ENCODE measurements at regions not wholly inside any gene's neighbourhood (a gene's known extent, or its start where the extent isn't known, plus 50 kb on each side); places are given as distances from the start of the nearest gene placed in this dataset.

- peaks cover 7% of the 10 kb centered on the region for H3K4me1 ChIP-seq
- WGBS, 2 donors: 60 to 64% methylated on average over 8 of the region's 8 CpGs
- H3K27me3 ChIP-seq: no peaks in the 10 kb centered on the region
- DNase-seq (no peak), ATAC-seq (no peak)
- TF ChIP-seq POLR2A (IDR thresholded peaks at IDR 0.05): no peak
- TF ChIP-seq CTCF (IDR thresholded peaks at IDR 0.05): peak in 1 of 7 experiments; percentile 3
- no peak overlapping the region for H3K4me3 ChIP-seq
- no peaks in the 10 kb centered on the region for H3K9me3 ChIP-seq
- no peaks in the 10 kb centered on the region for H3K36me3 ChIP-seq (replicated peaks in 1 of 2; ENCODE audit: insufficient read depth in 1 of 2, low read depth in 2 of 2)
- intact Hi-C loops (cut with DNase I): no loop called here
- no peak overlapping the region for H3K27ac ChIP-seq
Measured at GRCh38 chr6:40323881-40324634, 263.1 kb downstream of the LRFN2 start.

- DNase-seq: no peak
- no peak for TF ChIP-seq CTCF (IDR thresholded peaks at IDR 0.05)
- TF ChIP-seq POLR2A (IDR thresholded peaks at IDR 0.05): no peak
- no peaks in the 10 kb centered on the region for H3K27me3 ChIP-seq
Measured at GRCh38 chr6:40322336-40322735, 264.8 kb downstream of the LRFN2 start.

GRCh38 chr6:40321616-40322015 lies 265.5 kb downstream of the LRFN2 start:
- Histone ChIP-seq H3K9me3 (no peaks in the 10 kb centered on the region), H3K4me1 (peaks cover 7% of the 10 kb centered on the region), H3K27ac (no peak overlapping the region), H3K27me3 (no peaks in the 10 kb centered on the region), H3K4me3 (no peak overlapping the region), H3K36me3 (replicated peaks in 1 of 2; ENCODE audit: insufficient read depth in 1 of 2, low read depth in 2 of 2) (no peaks in the 10 kb centered on the region)
- intact Hi-C loops (cut with DNase I): no loop called here
- DNase-seq (no peak), ATAC-seq (no peak)
- 83 to 84% methylated on average over 7 of the region's 7 CpGs for WGBS, 2 donors
- no peak for TF ChIP-seq CTCF (IDR thresholded peaks at IDR 0.05)
- no peak for TF ChIP-seq POLR2A (IDR thresholded peaks at IDR 0.05)

More at GRCh38 chr6:40322336-40322735, 264.8 kb downstream of the LRFN2 start:
- no peak for ATAC-seq
- WGBS, 2 donors: 82% methylated on average over 9 of the region's 9 CpGs
- Histone ChIP-seq H3K4me3 (no peak overlapping the region), H3K36me3 (replicated peaks in 1 of 2; ENCODE audit: insufficient read depth in 1 of 2, low read depth in 2 of 2) (no peaks in the 10 kb centered on the region), H3K27ac (no peak overlapping the region), H3K4me1 (peaks cover 7% of the 10 kb centered on the region), H3K9me3 (no peaks in the 10 kb centered on the region)
- intact Hi-C loops (cut with DNase I): no loop called here

GRCh38 chr6:40320947-40321346 lies 266.2 kb downstream of the LRFN2 start:
- H3K4me1 ChIP-seq: peaks cover 7% of the 10 kb centered on the region
- H3K27me3 ChIP-seq: no peaks in the 10 kb centered on the region
- H3K27ac ChIP-seq: no peak overlapping the region
- intact Hi-C loops (cut with DNase I): no loop called here
- no peaks in the 10 kb centered on the region for H3K36me3 ChIP-seq (replicated peaks in 1 of 2; ENCODE audit: insufficient read depth in 1 of 2, low read depth in 2 of 2)
- no peak for DNase-seq
- H3K9me3 ChIP-seq: no peaks in the 10 kb centered on the region
- TF ChIP-seq POLR2A (IDR thresholded peaks at IDR 0.05): no peak
- TF ChIP-seq CTCF (IDR thresholded peaks at IDR 0.05): no peak
- no peak for ATAC-seq
- H3K4me3 ChIP-seq: no peak overlapping the region
- 25 to 26% methylated on average over 2 of the region's 2 CpGs for WGBS, 2 donors

- Histone ChIP-seq H3K27ac (no peak overlapping the region), H3K4me3 (no peak overlapping the region), H3K27me3 (no peaks in the 10 kb centered on the region), H3K4me1 (peaks cover 7% of the 10 kb centered on the region), H3K9me3 (no peaks in the 10 kb centered on the region), H3K36me3 (replicated peaks in 1 of 2; ENCODE audit: insufficient read depth in 1 of 2, low read depth in 2 of 2) (no peaks in the 10 kb centered on the region)
- 77 to 86% methylated on average over 3 of the region's 3 CpGs for WGBS, 2 donors
- TF ChIP-seq CTCF (IDR thresholded peaks at IDR 0.05) (no peak), POLR2A (IDR thresholded peaks at IDR 0.05) (no peak)
- DNase-seq (no peak), ATAC-seq (no peak)
- intact Hi-C loops (cut with DNase I): no loop called here
Measured at GRCh38 chr6:40320441-40320840, 266.7 kb downstream of the LRFN2 start.
